Left hindlimb (tissue), 1 donor: ENCODE measurements at regions not wholly inside any gene's neighbourhood (a gene's known extent, or its start where the extent isn't known, plus 50 kb on each side); places are given as distances from the start of the nearest gene placed in this dataset.

Experiments
- DNase-seq: peaks from one replicate; pipeline ENCODE4 v3.0.0-alpha.2; 2018

GRCh38 chr15:55017635-55018034 is 179.1 kb downstream of the RSL24D1 start:
- DNase-seq: no peak

GRCh38 chr15:55016225-55016624 is 180.5 kb downstream of the RSL24D1 start:
- DNase-seq: no peak

GRCh38 chr15:55015093-55015445 is 181.7 kb downstream of the RSL24D1 start:
- DNase-seq: no peak

- DNase-seq: no peak
Measured at GRCh38 chr15:55014391-55015092, 182.2 kb downstream of the RSL24D1 start.

DNA sequence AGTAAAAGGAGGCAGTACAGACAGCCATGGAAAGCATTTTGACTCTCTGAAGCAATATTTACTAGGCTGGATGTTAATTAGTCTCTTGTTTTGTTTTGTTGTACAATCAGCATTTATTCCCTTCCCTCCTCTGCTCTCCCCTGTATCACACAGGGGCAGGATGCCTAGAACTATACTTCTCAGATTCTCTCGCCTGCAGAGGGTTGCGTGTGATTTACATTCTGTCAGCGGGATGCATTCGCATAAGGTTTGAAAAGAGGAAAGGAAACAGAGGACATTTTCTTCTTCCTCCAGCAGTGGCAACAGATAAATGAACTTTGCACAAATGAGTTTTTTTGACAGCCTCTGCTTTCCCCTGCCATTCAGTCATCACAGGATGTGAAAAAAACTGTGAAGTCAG is 188.3 kb downstream of the RSL24D1 start:
- no peak for DNase-seq

DNA sequence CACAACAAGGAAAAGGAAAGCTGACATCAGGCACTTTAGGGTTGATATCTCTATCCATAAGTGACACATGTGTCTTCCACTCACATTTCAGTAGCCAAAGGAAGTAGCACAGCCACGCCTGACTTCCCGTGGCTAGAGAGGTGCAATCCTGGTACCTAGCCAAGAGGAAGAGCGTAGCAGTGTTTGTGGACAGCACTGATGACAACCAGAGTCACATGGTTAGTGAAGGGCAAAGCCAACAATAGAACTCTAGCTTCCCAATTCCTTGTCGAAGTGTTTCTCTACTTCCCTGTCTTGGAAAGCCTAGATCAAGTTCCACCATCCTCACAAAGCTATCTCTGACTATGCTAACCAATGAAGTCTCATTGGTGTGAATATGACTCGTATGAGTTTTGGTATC is 189.2 kb downstream of the RSL24D1 start:
- DNase-seq: no peak

DNA sequence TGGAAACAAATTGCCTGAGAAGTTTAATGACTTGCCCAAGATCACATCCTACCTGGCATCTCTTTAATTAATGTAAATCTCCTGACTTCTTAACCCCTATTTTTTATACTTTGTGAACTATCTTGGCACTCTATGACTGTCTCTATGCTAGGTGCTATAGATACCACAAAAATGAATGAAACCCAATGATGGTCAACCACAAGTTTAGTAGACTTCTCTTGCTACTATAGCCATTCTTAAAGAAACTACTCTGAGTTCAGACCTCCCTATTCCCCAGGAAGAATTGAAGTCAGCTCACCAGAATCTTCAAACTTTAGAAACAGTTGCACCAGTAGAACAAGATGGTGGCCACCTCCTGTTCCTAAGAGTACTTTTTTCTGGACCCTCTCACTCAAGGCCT is 191.1 kb downstream of the RSL24D1 start:
- DNase-seq: no peak

DNA sequence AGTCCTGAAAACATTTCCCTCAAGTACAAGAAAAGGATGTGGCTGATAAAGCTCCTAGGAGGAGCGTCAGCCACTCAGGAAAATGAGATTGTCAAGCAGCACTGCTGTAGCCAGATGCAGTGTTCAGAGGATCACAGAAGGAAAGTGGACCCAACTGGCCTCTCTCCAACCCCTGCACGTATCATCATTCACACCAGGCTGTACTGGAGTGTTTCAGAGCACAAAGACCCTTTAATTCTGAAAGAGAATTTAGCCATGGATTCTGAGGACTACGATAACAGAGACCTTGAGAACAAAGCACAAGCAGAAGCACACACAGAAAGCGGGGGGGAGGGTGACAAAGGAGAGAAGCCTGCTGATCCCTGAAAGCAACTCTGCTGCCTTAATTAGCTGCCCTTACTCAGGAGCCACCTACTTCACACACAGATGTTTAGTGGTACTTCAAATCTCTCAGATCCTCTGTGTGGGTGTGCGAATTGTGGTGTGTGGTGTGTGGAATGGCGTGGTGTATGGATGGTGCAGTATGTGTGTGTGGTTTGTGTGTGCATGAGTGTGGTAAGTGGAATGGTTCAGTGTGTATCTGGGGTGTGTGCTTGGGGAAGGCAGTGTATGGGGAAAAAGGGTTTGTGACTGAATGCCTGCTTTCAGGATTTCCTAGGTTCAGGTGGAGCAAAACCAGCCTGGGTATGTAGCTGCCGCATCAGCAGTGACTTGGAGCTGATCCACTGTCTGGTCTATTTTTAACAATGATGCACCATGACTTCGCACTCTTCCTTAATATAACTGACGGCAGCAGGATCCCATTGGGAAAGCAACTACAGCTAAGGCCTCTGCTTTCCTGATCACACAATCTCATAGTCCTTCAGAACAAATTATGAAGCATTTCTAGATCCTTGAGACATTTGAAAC is 192.5 kb downstream of the RSL24D1 start:
- DNase-seq: no peak

- DNase-seq: no peak
Measured at GRCh38 chr15:54998661-54999060, 198.1 kb downstream of the RSL24D1 start.

GRCh38 chr15:54990793-54991192 is 205.9 kb downstream of the RSL24D1 start:
- no peak for DNase-seq

- no peak for DNase-seq
Measured at GRCh38 chr15:54987881-54988280, 208.9 kb downstream of the RSL24D1 start.

DNA sequence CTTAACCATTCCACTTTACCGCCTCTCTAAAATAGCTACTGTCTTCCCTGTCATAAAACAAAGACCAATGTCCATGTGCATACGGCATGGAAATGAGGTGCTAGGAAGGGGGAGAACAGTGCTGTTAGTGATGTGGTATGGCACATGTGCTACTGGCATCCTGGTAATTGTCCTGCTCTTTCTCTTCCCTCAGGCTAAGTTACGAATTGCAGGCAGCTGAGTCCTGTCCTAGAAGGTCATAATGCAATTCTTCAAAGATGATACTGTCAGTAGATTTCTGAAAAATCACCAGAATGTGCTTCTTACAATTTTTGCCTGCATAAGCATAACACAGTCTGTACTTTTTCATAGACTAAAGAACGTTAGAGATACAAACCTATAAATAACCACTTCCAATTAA is 216.8 kb downstream of the RSL24D1 start:
- no peak for DNase-seq

DNA sequence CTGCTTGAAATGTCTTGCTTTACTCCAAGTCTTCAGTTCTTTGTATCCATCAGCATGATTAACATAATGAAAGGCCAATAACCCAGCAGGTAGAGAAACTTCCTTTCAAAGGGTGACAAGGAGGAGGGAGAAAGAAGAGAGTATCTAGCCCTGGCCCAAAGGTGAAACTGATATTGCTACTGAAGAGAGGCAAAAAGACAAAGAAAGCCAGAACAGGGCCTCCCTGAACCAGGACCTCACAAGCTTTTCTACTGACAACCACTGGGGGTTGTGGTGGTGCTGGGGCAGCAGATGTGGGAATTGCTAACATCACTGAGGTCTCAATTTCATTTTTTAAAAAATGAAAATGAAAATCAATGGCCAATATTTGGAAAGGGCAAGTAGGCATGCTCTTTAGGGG is 234.1 kb downstream of the RSL24D1 start:
- no peak for DNase-seq

DNA sequence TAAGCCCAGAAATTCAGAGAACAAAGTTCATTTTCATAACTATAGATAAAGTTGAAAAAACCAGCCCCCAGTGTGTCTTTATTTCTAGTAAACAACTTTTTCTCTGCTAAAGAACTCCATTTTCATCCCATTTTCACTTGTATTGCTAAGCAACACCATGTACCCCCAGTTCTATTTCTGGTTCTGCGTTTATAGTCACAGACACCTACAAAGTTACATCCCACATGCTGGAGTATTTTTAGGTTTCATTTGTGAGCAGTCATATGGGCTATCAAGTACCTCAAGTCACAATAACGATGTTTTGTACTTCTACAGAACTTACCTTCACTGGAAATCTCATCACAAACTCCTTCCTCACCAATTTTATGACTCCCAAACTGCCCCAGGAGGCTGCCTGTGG is 236.5 kb downstream of the RSL24D1 start:
- no peak for DNase-seq

- no peak for DNase-seq
Measured at GRCh38 chr15:54941417-54941816, 255.3 kb downstream of the RSL24D1 start.

DNA sequence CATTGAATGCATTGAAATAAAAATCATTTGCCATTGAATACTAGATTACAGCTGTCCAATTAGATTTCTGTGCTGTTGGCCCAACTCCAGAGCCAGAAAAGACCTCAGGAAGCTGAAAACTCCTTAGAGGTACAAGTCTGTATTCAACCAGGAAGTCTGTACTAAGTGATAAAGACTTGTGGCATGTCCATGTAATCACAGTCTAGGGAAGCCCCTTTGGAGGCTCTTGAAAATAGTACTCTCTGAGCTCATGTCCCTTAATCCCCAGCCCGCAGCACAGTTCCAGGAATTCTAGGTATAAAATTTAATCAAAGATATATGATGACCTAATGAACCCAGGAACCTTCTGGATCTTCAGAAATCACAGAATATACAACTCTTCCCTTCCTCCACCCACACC is 279.4 kb downstream of the RSL24D1 start:
- no peak for DNase-seq

DNA sequence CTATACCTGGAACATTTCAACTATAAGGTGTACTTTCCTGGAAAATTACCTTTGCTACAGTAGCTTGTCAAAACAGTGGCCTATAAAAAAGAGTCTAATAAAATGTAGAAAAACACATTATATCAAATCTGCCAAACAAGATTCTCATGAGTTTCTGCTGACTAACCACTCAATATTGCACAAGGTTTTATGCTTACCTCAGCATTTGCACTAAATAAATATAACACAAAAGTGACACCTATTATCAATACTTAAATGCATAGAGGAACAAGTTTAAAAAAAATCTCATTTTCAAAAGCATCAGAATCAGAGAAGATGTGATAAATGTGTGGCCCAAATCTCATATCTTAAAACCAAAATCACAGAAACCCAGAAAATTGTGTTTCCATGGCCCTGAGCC is 281.4 kb downstream of the RSL24D1 start:
- DNase-seq: no peak

- no peak for DNase-seq
Measured at GRCh38 chr15:54884312-54884711, 312.4 kb downstream of the RSL24D1 start.

- DNase-seq: no peak
Measured at GRCh38 chr15:54859982-54860381, 336.8 kb downstream of the RSL24D1 start.

GRCh38 chr15:54854667-54855066 is 342.1 kb downstream of the RSL24D1 start:
- DNase-seq: no peak

GRCh38 chr15:54850101-54850500 is 346.6 kb downstream of the RSL24D1 start:
- no peak for DNase-seq

- DNase-seq: no peak
Measured at GRCh38 chr15:54843006-54843405, 353.7 kb downstream of the RSL24D1 start.

DNA sequence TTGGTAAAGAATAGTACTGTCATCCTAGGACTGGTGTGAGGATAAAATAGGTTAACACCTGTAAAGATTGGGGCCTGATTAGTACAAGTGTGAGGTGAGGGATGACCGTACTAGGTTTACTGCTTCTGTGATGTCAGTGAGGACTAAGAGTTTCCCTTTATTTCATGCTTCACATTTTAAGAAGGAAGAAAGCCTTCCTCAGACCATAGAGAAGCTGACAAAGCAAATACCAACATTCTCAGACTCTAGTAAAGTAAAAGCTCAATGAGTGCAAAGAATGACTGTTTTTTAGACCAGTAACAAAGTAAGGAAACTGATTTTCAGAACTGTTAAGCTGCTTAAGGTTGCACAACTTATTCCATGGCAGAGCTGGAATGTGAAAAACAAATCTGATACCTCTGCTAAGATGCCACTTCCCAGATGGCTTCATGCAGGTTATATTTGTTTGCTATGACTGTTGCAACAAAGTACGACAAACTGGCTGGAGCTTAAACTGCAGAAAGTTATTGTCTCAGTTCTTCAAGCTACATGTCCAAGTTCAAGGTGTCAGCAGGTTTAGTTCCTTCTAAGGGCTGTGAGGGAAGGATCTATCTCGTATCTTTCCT is 354.9 kb downstream of the RSL24D1 start:
- no peak for DNase-seq
